ENCODE measurements at regions not wholly inside any gene's neighbourhood (a gene's known extent, or its start where the extent isn't known, plus 50 kb on each side); places are given as distances from the start of the nearest gene placed in this dataset.

GRCh38 chr16:22692916-22693637 is 120.9 kb upstream of the HS3ST2 start:
- dilution Hi-C loops (cut with MboI; ENCODE audit: extremely low pct_ligation_motif_present, low sequenced_read_pairs) = no loop called here
- H4K20me1 ChIP-seq (replicated peaks; ENCODE audit: control insufficient read depth, extremely low read depth, insufficient read depth, low read length) = no peaks in the 10 kb centered on the region
- intact Hi-C loops (cut with micrococcal nuclease) = loop anchor here (10.0 kb wide), 1 partner anchor 1378 kb away; no protein-coding TSS in a partner anchor
- no peak overlapping the region for H3K9ac ChIP-seq (replicated peaks; ENCODE audit: extremely low read depth, insufficient read depth, low read length)
- CTCF ChIA-PET = no interaction called here
- TF ChIP-seq POLR2AphosphoS5 (IDR thresholded peaks at IDR 0.05; ENCODE audit: insufficient read depth, low read depth, low read length) (no peak), FOS (IDR thresholded peaks at IDR 0.05; ENCODE audit: borderline replicate concordance, insufficient read depth, low read length) (no peak), MYC (IDR thresholded peaks at IDR 0.05; ENCODE audit: low read depth, low read length) (no peak), JUN (IDR thresholded peaks at IDR 0.05; ENCODE audit: borderline replicate concordance, insufficient read depth, insufficient read length, low read depth) (no peak), GATA2 (IDR thresholded peaks at IDR 0.05; ENCODE audit: insufficient read depth, insufficient read length, low read depth, low read length) (no peak), MAX (IDR thresholded peaks at IDR 0.05; ENCODE audit: insufficient read depth, insufficient read length) (no peak), POLR2A (IDR thresholded peaks at IDR 0.05; ENCODE audit: low read depth, low read length) (no peak), EZH2 (IDR thresholded peaks at IDR 0.05; ENCODE audit: borderline replicate concordance, low read depth, low read length, severe bottlenecking) (no peak), CTCF (IDR thresholded peaks at IDR 0.05; ENCODE audit: extremely low read depth in 1 of 2, insufficient read depth in 1 of 2, low read depth in 1 of 2, low read length in 2 of 2) (no peak)
- no peak for FAIRE-seq
- no peak for DNase-seq (ENCODE audit: low read depth, low spot score)
- no peaks in the 10 kb centered on the region for H3K27me3 ChIP-seq (ENCODE audit: control insufficient read depth in 2 of 2, insufficient read depth in 2 of 2, low read length in 2 of 2)
- no peak overlapping the region for H3K4me2 ChIP-seq (ENCODE audit: insufficient read depth, low read length)
- H3K36me3 ChIP-seq (ENCODE audit: control insufficient read depth in 2 of 2, extremely low read depth in 1 of 2, insufficient read depth in 2 of 2, low read length in 2 of 2) = no peaks in the 10 kb centered on the region
- no TSS peak for BruUV-seq (replicated peaks)
- POLR2A ChIA-PET = no interaction called here
- H3K4me1 ChIP-seq (ENCODE audit: control insufficient read depth, extremely low read depth, insufficient read depth, low read length) = no peaks in the 10 kb centered on the region
- H3K9me1 ChIP-seq (replicated peaks; ENCODE audit: control insufficient read depth, extremely low read depth, insufficient read depth, low read length) = no peaks in the 10 kb centered on the region
- H3K79me2 ChIP-seq (ENCODE audit: control insufficient read depth, insufficient read depth, low read length) = no peaks in the 10 kb centered on the region
- no peaks in the 10 kb centered on the region for H3K9me3 ChIP-seq (replicated peaks; ENCODE audit: control insufficient read depth, insufficient read depth, low read length)
- no peak overlapping the region for H3K4me3 ChIP-seq (replicated peaks in 1 of 3; ENCODE audit: insufficient read depth in 1 of 3, low read depth in 1 of 3, low read length in 3 of 3)
- H2AFZ ChIP-seq (ENCODE audit: low read depth, low read length) = no peak overlapping the region
- no peak overlapping the region for H3K27ac ChIP-seq (ENCODE audit: insufficient read depth, low read depth, low read length)

Measured in endothelial cell of umbilical vein (primary cell).